WTC11 (cell line): ENCODE measurements at regions not wholly inside any gene's neighbourhood (a gene's known extent, or its start where the extent isn't known, plus 50 kb on each side); places are given as distances from the start of the nearest gene placed in this dataset.

Experiments used
- ATAC-seq: fragments of 200-7000 bp; cut with Tn5 transposase; 2 replicates; pipeline ENCODE4 v1.10.0; 2021; ENCODE audit warnings: mild to moderate bottlenecking, moderate library complexity
- CTCF ChIA-PET: fragments of 300-600 bp; sonication (Branson Sonifier 250); formaldehyde crosslinking; loops from one replicate; lab custom pipeline; 2021; ENCODE audit warnings: antibody characterized with exemption; lab: Charles Lee
- POLR2A ChIA-PET: fragments of 350-600 bp; sonication (Branson Sonifier 250); formaldehyde crosslinking; loops from one replicate; lab custom pipeline; 2021; ENCODE audit warnings: antibody characterized with exemption; lab: Charles Lee
- DNase-seq: peaks from one replicate; pipeline ENCODE4 v3.0.0; 2021; ENCODE audit warnings: low spot score
- H3K27ac Mint-ChIP-seq: 2 replicates; pipeline ENCODE4 v1.8.0; 2021; ENCODE audit warnings: mixed read lengths
- H3K27me3 Mint-ChIP-seq: 2 replicates; pipeline ENCODE4 v1.8.0; 2021; ENCODE audit warnings: low read depth, mild to moderate bottlenecking, moderate library complexity, mixed read lengths
- H3K36me3 Mint-ChIP-seq: 2 replicates; pipeline ENCODE4 v1.8.0; 2021; ENCODE audit warnings: mixed read lengths
- H3K4me1 Mint-ChIP-seq: 2 replicates; pipeline ENCODE4 v1.8.0; 2022; ENCODE audit warnings: mixed read lengths
- H3K4me3 Mint-ChIP-seq: 2 replicates; pipeline ENCODE4 v1.8.0; 2021; ENCODE audit warnings: mild to moderate bottlenecking, moderate library complexity, mixed read lengths
- H3K9me3 Mint-ChIP-seq: 2 replicates; pipeline ENCODE4 v1.8.0; 2021; ENCODE audit warnings: mixed read lengths
- ATF2 ChIP-seq: sonication (generic); formaldehyde crosslinking; IDR thresholded peaks from 2 replicates; pipeline ENCODE4 v1.8.1; 2022; ENCODE audit warnings: low read depth, missing genetic modification reagents, borderline replicate concordance
- E2F5 ChIP-seq: sonication (generic); formaldehyde crosslinking; IDR thresholded peaks from 2 replicates; pipeline ENCODE4 v1.8.1; 2022; ENCODE audit warnings: mild to moderate bottlenecking, moderate library complexity, missing genetic modification reagents
- ERG ChIP-seq: fragments of 250-450 bp; sonication (Bioruptor Pico); IDR thresholded peaks from 2 replicates; pipeline ENCODE4 v1.8.0; 2021; ENCODE audit warnings: mild to moderate bottlenecking
- FOXJ3 ChIP-seq: sonication (generic); formaldehyde crosslinking; IDR thresholded peaks from 2 replicates; pipeline ENCODE4 v1.9.0; 2021; ENCODE audit warnings: missing genetic modification reagents, mild to moderate bottlenecking, borderline replicate concordance
- GABPB1 ChIP-seq: sonication (generic); formaldehyde crosslinking; IDR thresholded peaks from 2 replicates; pipeline ENCODE4 v1.8.1; 2023; ENCODE audit warnings: mild to moderate bottlenecking, missing genetic modification reagents
- HMGA2 ChIP-seq: fragments of 250-450 bp; sonication (Bioruptor Pico); IDR thresholded peaks from 2 replicates; pipeline ENCODE4 v1.4.0; 2021; ENCODE audit warnings: mild to moderate bottlenecking, moderate library complexity
- IRF1 ChIP-seq: sonication (generic); formaldehyde crosslinking; IDR thresholded peaks from 2 replicates; pipeline ENCODE4 v1.8.0; 2023; ENCODE audit warnings: missing genetic modification reagents
- NFYB ChIP-seq: sonication (generic); formaldehyde crosslinking; conservative IDR thresholded peaks from 2 replicates; pipeline ENCODE4 v1.8.0; 2022; ENCODE audit warnings: low read depth, missing genetic modification reagents
- NR1H2 ChIP-seq: sonication (generic); formaldehyde crosslinking; IDR thresholded peaks from 2 replicates; pipeline ENCODE4 v1.9.0; 2021; ENCODE audit warnings: mild to moderate bottlenecking, moderate library complexity, missing genetic modification reagents
- NR2C2 ChIP-seq: sonication (generic); formaldehyde crosslinking; IDR thresholded peaks from 2 replicates; pipeline ENCODE4 v1.8.0; 2022; ENCODE audit warnings: mild to moderate bottlenecking, missing genetic modification reagents
- NR3C1 ChIP-seq: sonication (generic); formaldehyde crosslinking; conservative IDR thresholded peaks from 2 replicates; pipeline ENCODE4 v1.8.1; 2023; ENCODE audit warnings: low read depth, mild to moderate bottlenecking, missing genetic modification reagents
- SMAD4 ChIP-seq: sonication (generic); formaldehyde crosslinking; IDR thresholded peaks from 2 replicates; pipeline ENCODE4 v1.8.0; 2022; ENCODE audit warnings: mild to moderate bottlenecking, missing genetic modification reagents
- SOX15 ChIP-seq: fragments of 250-450 bp; sonication (Bioruptor Pico); IDR thresholded peaks from 2 replicates; pipeline ENCODE4 v1.9.0; 2021; ENCODE audit warnings: mild to moderate bottlenecking
- STAT6 ChIP-seq: sonication (generic); formaldehyde crosslinking; conservative IDR thresholded peaks from 2 replicates; pipeline ENCODE4 v1.8.1; 2023; ENCODE audit warnings: mild to moderate bottlenecking, low read depth, missing genetic modification reagents, moderate library complexity
- TCF7 ChIP-seq: sonication (generic); formaldehyde crosslinking; IDR thresholded peaks from 2 replicates; pipeline ENCODE4 v1.8.0; 2022; ENCODE audit warnings: mild to moderate bottlenecking, low read depth, missing genetic modification reagents, moderate library complexity
- USF1 ChIP-seq: sonication (generic); formaldehyde crosslinking; IDR thresholded peaks from 2 replicates; pipeline ENCODE4 v1.8.0; 2022; ENCODE audit warnings: mild to moderate bottlenecking, missing genetic modification reagents
- ZNF121 ChIP-seq: sonication (generic); formaldehyde crosslinking; IDR thresholded peaks from 2 replicates; pipeline ENCODE4 v1.8.0; 2023; ENCODE audit warnings: missing genetic modification reagents
- ZNF138 ChIP-seq: sonication (generic); formaldehyde crosslinking; conservative IDR thresholded peaks from 2 replicates; pipeline ENCODE4 v1.8.1; 2022; ENCODE audit warnings: mild to moderate bottlenecking, moderate library complexity, missing genetic modification reagents
- ZNF219 ChIP-seq: sonication (generic); formaldehyde crosslinking; IDR thresholded peaks from 2 replicates; pipeline ENCODE4 v1.8.0; 2023; ENCODE audit warnings: missing genetic modification reagents, mild to moderate bottlenecking, borderline replicate concordance
- ZNF263 ChIP-seq: sonication (generic); formaldehyde crosslinking; IDR thresholded peaks from 2 replicates; pipeline ENCODE4 v1.8.1; 2022; ENCODE audit warnings: low read depth, mild to moderate bottlenecking, moderate library complexity, missing genetic modification reagents
- ZNF281 ChIP-seq: sonication (generic); formaldehyde crosslinking; IDR thresholded peaks from 2 replicates; pipeline ENCODE4 v1.8.0; 2023; ENCODE audit warnings: mild to moderate bottlenecking, missing genetic modification reagents
- ZNF423 ChIP-seq: fragments of 250-450 bp; sonication (Bioruptor Pico); IDR thresholded peaks from 2 replicates; pipeline ENCODE4 v2.1.2; 2022; ENCODE audit warnings: mild to moderate bottlenecking, moderate library complexity

- CTCF ChIA-PET = interaction anchor here (0.6 kb wide), 2 partner anchors 140 to 263 kb away, joined by 4 to 6 read pairs; no protein-coding TSS in a partner anchor
- no peak overlapping the region for H3K27ac Mint-ChIP-seq
- no peaks in the 10 kb centered on the region for H3K4me1 Mint-ChIP-seq
- POLR2A ChIA-PET = no interaction called here
- H3K9me3 Mint-ChIP-seq = peaks cover 17% of the 10 kb centered on the region
- DNase-seq = no peak
- no peaks in the 10 kb centered on the region for H3K27me3 Mint-ChIP-seq
- ATAC-seq = peak; percentile 62
- TF ChIP-seq GABPB1 (CRISPR knock-in tag) (no peak), HMGA2 (no peak), ZNF219 (CRISPR knock-in tag) (no peak), ZNF263 (CRISPR knock-in tag) (no peak), ERG (no peak), SMAD4 (CRISPR knock-in tag) (no peak), IRF1 (CRISPR knock-in tag) (no peak), FOXJ3 (no peak), NR1H2 (CRISPR knock-in tag) (no peak), NFYB (CRISPR knock-in tag) (no peak), ATF2 (no peak)
- H3K36me3 Mint-ChIP-seq = peaks cover 5% of the 10 kb centered on the region; the same call in 1 of the 2 replicates
- no peak overlapping the region for H3K4me3 Mint-ChIP-seq
Observed at GRCh38 chr4:134328741-134329140, 127.2 kb upstream of the PABPC4L start.

GRCh38 chr4:134327274-134328122 lies 125.9 kb upstream of the PABPC4L start:
- Mint-ChIP-seq H3K4me3 (no peak overlapping the region), H3K9me3 (peaks cover 17% of the 10 kb centered on the region), H3K36me3 (peaks cover 5% of the 10 kb centered on the region; the same call in 1 of the 2 replicates), H3K4me1 (no peaks in the 10 kb centered on the region), H3K27ac (no peak overlapping the region), H3K27me3 (no peaks in the 10 kb centered on the region)
- no peak for TF ChIP-seq ZNF423 (CRISPR knock-in tag)
- TF ChIP-seq NR2C2 (CRISPR knock-in tag) = no peak
- TF ChIP-seq USF1 = no peak
- TF ChIP-seq ZNF138 (CRISPR knock-in tag) = no peak
- no peak for TF ChIP-seq ZNF281 (CRISPR knock-in tag)
- TF ChIP-seq TCF7 (CRISPR knock-in tag) = no peak
- TF ChIP-seq STAT6 (CRISPR knock-in tag) = no peak
- no peak for TF ChIP-seq FOXJ3
- TF ChIP-seq SOX15 (CRISPR knock-in tag) = no peak
- TF ChIP-seq E2F5 (CRISPR knock-in tag) = no peak
- no peak for TF ChIP-seq ZNF121
- TF ChIP-seq NR3C1 = no peak
- ChIA-PET POLR2A (no interaction called here), CTCF (no interaction called here)
- no peak for DNase-seq
- no peak for ATAC-seq
